ENCODE measurements at regions not wholly inside any gene's neighbourhood (a gene's known extent, or its start where the extent isn't known, plus 50 kb on each side); places are given as distances from the start of the nearest gene placed in this dataset.

- CTCF ChIA-PET: interaction anchor here (1.4 kb wide), 1 partner anchor 341 kb away, joined by 4 read pairs; no protein-coding TSS in a partner anchor
- no peak for ATAC-seq
- POLR2A ChIA-PET: no interaction called here
Measured at GRCh38 chr15:93428150-93428549, 339.1 kb upstream of the RGMA start.

GRCh38 chr15:93424131-93424530 lies 335.1 kb upstream of the RGMA start:
- Mint-ChIP-seq H3K4me1 (peaks cover 15% of the 10 kb centered on the region), H3K9me3 (peaks cover 27% of the 10 kb centered on the region), H3K27ac (no peak overlapping the region), H3K36me3 (peaks cover 5% of the 10 kb centered on the region; the same call in 1 of the 2 replicates), H3K4me3 (no peak overlapping the region), H3K27me3 (ENCODE audit: low read depth) (peaks cover 18% of the 10 kb centered on the region)
- ATAC-seq: no peak
- ChIA-PET CTCF (no interaction called here), POLR2A (no interaction called here)
- no peak for DNase-seq (ENCODE audit: low spot score)
- no peak for TF ChIP-seq NFYB (CRISPR knock-in tag; conservative IDR thresholded peaks at IDR 0.05; ENCODE audit: low read depth)
- TF ChIP-seq ZBTB21 (CRISPR knock-in tag; IDR thresholded peaks at IDR 0.05; ENCODE audit: borderline replicate concordance): no peak
- TF ChIP-seq, protein P1, sequence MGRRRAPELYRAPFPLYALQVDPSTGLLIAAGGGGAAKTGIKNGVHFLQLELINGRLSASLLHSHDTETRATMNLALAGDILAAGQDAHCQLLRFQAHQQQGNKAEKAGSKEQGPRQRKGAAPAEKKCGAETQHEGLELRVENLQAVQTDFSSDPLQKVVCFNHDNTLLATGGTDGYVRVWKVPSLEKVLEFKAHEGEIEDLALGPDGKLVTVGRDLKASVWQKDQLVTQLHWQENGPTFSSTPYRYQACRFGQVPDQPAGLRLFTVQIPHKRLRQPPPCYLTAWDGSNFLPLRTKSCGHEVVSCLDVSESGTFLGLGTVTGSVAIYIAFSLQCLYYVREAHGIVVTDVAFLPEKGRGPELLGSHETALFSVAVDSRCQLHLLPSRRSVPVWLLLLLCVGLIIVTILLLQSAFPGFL (CRISPR knock-in tag; IDR thresholded peaks at IDR 0.05; ENCODE audit: borderline replicate concordance): no peak
- no peak for TF ChIP-seq GTF2I (CRISPR knock-in tag; conservative IDR thresholded peaks at IDR 0.05)
- no peak for TF ChIP-seq MAX (CRISPR knock-in tag; IDR thresholded peaks at IDR 0.05)
- TF ChIP-seq USF2 (CRISPR knock-in tag; IDR thresholded peaks at IDR 0.05): no peak
- TF ChIP-seq JUN (CRISPR knock-in tag; IDR thresholded peaks at IDR 0.05): no peak
- no peak for TF ChIP-seq ESRRA (CRISPR knock-in tag; IDR thresholded peaks at IDR 0.05; ENCODE audit: borderline replicate concordance)
- no peak for TF ChIP-seq KAT7 (CRISPR knock-in tag; IDR thresholded peaks at IDR 0.05; ENCODE audit: borderline replicate concordance)
- TF ChIP-seq, protein P2, sequence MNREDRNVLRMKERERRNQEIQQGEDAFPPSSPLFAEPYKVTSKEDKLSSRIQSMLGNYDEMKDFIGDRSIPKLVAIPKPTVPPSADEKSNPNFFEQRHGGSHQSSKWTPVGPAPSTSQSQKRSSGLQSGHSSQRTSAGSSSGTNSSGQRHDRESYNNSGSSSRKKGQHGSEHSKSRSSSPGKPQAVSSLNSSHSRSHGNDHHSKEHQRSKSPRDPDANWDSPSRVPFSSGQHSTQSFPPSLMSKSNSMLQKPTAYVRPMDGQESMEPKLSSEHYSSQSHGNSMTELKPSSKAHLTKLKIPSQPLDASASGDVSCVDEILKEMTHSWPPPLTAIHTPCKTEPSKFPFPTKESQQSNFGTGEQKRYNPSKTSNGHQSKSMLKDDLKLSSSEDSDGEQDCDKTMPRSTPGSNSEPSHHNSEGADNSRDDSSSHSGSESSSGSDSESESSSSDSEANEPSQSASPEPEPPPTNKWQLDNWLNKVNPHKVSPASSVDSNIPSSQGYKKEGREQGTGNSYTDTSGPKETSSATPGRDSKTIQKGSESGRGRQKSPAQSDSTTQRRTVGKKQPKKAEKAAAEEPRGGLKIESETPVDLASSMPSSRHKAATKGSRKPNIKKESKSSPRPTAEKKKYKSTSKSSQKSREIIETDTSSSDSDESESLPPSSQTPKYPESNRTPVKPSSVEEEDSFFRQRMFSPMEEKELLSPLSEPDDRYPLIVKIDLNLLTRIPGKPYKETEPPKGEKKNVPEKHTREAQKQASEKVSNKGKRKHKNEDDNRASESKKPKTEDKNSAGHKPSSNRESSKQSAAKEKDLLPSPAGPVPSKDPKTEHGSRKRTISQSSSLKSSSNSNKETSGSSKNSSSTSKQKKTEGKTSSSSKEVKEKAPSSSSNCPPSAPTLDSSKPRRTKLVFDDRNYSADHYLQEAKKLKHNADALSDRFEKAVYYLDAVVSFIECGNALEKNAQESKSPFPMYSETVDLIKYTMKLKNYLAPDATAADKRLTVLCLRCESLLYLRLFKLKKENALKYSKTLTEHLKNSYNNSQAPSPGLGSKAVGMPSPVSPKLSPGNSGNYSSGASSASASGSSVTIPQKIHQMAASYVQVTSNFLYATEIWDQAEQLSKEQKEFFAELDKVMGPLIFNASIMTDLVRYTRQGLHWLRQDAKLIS (CRISPR knock-in tag; IDR thresholded peaks at IDR 0.05; ENCODE audit: borderline replicate concordance): no peak
- TF ChIP-seq ZNF396 (CRISPR knock-in tag; IDR thresholded peaks at IDR 0.05; ENCODE audit: borderline replicate concordance): no peak
- TF ChIP-seq, protein P3, sequence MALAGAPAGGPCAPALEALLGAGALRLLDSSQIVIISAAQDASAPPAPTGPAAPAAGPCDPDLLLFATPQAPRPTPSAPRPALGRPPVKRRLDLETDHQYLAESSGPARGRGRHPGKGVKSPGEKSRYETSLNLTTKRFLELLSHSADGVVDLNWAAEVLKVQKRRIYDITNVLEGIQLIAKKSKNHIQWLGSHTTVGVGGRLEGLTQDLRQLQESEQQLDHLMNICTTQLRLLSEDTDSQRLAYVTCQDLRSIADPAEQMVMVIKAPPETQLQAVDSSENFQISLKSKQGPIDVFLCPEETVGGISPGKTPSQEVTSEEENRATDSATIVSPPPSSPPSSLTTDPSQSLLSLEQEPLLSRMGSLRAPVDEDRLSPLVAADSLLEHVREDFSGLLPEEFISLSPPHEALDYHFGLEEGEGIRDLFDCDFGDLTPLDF (CRISPR knock-in tag; IDR thresholded peaks at IDR 0.05): no peak
- TF ChIP-seq CREM (CRISPR knock-in tag; IDR thresholded peaks at IDR 0.05): no peak

More at GRCh38 chr15:93428150-93428549, 339.1 kb upstream of the RGMA start:
- TF ChIP-seq ZNF416 (CRISPR knock-in tag; IDR thresholded peaks at IDR 0.05): no peak
- TF ChIP-seq, protein P4, sequence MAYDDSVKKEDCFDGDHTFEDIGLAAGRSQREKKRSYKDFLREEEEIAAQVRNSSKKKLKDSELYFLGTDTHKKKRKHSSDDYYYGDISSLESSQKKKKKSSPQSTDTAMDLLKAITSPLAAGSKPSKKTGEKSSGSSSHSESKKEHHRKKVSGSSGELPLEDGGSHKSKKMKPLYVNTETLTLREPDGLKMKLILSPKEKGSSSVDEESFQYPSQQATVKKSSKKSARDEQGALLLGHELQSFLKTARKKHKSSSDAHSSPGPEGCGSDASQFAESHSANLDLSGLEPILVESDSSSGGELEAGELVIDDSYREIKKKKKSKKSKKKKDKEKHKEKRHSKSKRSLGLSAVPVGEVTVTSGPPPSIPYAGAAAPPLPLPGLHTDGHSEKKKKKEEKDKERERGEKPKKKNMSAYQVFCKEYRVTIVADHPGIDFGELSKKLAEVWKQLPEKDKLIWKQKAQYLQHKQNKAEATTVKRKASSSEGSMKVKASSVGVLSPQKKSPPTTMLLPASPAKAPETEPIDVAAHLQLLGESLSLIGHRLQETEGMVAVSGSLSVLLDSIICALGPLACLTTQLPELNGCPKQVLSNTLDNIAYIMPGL (CRISPR knock-in tag; IDR thresholded peaks at IDR 0.05): no peak
- TF ChIP-seq, protein P5, sequence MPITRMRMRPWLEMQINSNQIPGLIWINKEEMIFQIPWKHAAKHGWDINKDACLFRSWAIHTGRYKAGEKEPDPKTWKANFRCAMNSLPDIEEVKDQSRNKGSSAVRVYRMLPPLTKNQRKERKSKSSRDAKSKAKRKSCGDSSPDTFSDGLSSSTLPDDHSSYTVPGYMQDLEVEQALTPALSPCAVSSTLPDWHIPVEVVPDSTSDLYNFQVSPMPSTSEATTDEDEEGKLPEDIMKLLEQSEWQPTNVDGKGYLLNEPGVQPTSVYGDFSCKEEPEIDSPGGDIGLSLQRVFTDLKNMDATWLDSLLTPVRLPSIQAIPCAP (CRISPR knock-in tag; IDR thresholded peaks at IDR 0.05): no peak
- TF ChIP-seq, protein P6, sequence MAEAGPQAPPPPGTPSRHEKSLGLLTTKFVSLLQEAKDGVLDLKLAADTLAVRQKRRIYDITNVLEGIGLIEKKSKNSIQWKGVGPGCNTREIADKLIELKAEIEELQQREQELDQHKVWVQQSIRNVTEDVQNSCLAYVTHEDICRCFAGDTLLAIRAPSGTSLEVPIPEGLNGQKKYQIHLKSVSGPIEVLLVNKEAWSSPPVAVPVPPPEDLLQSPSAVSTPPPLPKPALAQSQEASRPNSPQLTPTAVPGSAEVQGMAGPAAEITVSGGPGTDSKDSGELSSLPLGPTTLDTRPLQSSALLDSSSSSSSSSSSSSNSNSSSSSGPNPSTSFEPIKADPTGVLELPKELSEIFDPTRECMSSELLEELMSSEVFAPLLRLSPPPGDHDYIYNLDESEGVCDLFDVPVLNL (CRISPR knock-in tag; IDR thresholded peaks at IDR 0.05; ENCODE audit: borderline replicate concordance, low read depth): no peak
- no peak for TF ChIP-seq ERG (CRISPR knock-in tag; IDR thresholded peaks at IDR 0.05)
- no peak for TF ChIP-seq EMX1 (CRISPR knock-in tag; IDR thresholded peaks at IDR 0.05)
- Mint-ChIP-seq H3K4me1 (peaks cover 15% of the 10 kb centered on the region), H3K27ac (no peak overlapping the region), H3K4me3 (no peak overlapping the region), H3K27me3 (ENCODE audit: low read depth) (peaks cover 20% of the 10 kb centered on the region), H3K36me3 (peaks cover 5% of the 10 kb centered on the region; the same call in 1 of the 2 replicates), H3K9me3 (peaks cover 34% of the 10 kb centered on the region)
- no peak for DNase-seq (ENCODE audit: low spot score)
